Transverse colon (tissue), 4 donors: ENCODE measurements at regions not wholly inside any gene's neighbourhood (a gene's known extent, or its start where the extent isn't known, plus 50 kb on each side); places are given as distances from the start of the nearest gene placed in this dataset.

Experiments
- POLR2A ChIP-seq: fragments of 450-650 bp; IDR thresholded peaks from one replicate; pipeline ENCODE4 v1.6.1; 2016; ENCODE audit warnings: antibody characterized with exemption, mild to moderate bottlenecking, moderate library complexity
- POLR2AphosphoS5 ChIP-seq, 3 donors: sonication (generic); formaldehyde crosslinking; IDR thresholded peaks; one replicate each; pipeline ENCODE4 v1.6.1; 2016; ENCODE audit warnings: antibody characterized with exemption in 3 of 3
- TF ChIP-seq, protein P1 (sequence below), 5 experiments: fragments of 200-600 bp in 3 of 5; fragments of 450-650 bp in 2 of 5; sonication (generic) in 3 of 5; IDR thresholded peaks; 1 replicate in 2 of 5; 2 replicates in 3 of 5; pipeline ENCODE4 v1.5.1; 2016 to 2017; ENCODE audit warnings: antibody characterized with exemption in 5 of 5, inconsistent platforms in 3 of 5, mild to moderate bottlenecking in 2 of 5, moderate library complexity in 1 of 5

DNA sequence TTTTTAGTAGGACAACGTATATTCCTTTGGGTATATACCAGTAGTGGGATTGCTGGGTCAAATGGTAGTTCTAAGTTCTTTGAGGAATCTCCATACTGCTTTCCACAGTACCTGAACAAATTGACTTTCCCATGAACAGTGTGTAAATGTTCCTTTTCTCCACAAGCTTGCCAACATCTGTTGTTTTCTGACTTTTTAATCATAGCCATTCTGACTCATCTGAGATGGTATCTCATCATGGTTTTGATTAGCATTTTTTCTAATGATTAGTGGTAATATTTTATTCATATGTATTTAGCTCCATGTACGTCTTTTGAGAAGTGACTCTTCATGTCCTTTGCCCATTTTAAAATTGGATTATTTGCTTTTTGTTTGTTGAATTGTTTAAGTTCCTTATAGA is 58.4 kb upstream of the CERS6 start:
- TF ChIP-seq POLR2A, result no peak
- TF ChIP-seq, protein P1, sequence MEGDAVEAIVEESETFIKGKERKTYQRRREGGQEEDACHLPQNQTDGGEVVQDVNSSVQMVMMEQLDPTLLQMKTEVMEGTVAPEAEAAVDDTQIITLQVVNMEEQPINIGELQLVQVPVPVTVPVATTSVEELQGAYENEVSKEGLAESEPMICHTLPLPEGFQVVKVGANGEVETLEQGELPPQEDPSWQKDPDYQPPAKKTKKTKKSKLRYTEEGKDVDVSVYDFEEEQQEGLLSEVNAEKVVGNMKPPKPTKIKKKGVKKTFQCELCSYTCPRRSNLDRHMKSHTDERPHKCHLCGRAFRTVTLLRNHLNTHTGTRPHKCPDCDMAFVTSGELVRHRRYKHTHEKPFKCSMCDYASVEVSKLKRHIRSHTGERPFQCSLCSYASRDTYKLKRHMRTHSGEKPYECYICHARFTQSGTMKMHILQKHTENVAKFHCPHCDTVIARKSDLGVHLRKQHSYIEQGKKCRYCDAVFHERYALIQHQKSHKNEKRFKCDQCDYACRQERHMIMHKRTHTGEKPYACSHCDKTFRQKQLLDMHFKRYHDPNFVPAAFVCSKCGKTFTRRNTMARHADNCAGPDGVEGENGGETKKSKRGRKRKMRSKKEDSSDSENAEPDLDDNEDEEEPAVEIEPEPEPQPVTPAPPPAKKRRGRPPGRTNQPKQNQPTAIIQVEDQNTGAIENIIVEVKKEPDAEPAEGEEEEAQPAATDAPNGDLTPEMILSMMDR (IDR thresholded peaks at IDR 0.05), result no peak
- TF ChIP-seq POLR2AphosphoS5 (IDR thresholded peaks at IDR 0.05), result no peak
